SHP77 treated with DMSO at 0.1 percent for 48 hours (cell line): ENCODE measurements at regions not wholly inside any gene's neighbourhood (a gene's known extent, or its start where the extent isn't known, plus 50 kb on each side); places are given as distances from the start of the nearest gene placed in this dataset.
A peak's percentile ranks its signal among the peaks of the same experiment; 100 is the strongest.
"Not testable (repeated sequence)": the region's sequence is repeated elsewhere in the genome, so short reads cannot be mapped to it uniquely, and the experiment has no call there.

Source experiments
- DNase-seq: peaks from one replicate; lab custom pipeline; 2025; lab: John Stamatoyannopoulos, UW

- DNase-seq: no peak
These were observed 1279.8 kb downstream of the EPHA7 start for GRCh38 chr6:92139601-92140000.

GRCh38 chr6:92132957-92133356, 1286.4 kb downstream of the EPHA7 start:
- no peak for DNase-seq

DNA sequence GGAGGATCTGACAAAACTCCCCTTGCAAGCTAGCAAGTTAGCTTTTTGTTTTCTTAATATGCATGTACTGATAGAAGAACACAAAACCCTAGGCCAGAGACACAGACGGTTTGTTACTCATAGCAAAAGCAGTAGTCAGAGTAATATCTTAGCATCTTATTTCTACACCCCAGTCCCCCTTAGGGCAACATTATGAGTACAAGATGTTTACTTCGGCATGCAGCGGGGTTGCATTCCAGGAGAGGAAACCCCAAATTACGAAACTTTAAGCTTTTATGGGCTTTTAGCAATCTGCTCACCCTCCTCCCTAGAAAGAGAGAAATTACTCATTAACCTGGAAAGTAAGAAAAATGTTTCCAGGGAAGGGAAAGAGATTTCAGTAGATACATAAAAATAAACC, 1286.9 kb downstream of the EPHA7 start:
- DNase-seq: no peak

GRCh38 chr6:92130944-92131343, 1288.4 kb downstream of the EPHA7 start:
- no peak for DNase-seq

- no peak for DNase-seq
These were observed 1292.4 kb downstream of the EPHA7 start for GRCh38 chr6:92126983-92127382.

DNA sequence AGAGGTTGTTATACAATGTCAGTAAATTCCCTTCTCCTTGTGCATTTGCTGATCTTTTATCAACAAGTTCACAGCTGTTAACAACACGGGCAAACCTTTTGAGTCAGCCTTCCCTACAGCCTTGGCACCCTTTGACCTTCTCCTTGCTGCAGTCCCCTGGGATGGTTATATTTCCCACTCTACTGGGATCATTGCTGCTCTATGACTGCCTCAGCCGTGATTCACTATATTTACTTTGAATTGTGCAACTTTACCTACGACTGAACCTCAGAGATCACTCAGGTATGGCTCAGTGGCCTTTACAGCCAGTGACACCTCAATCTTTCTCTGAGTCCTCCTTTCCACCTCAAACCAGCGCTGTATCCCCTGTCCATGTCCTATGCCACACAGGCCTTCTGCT, 1293.3 kb downstream of the EPHA7 start:
- DNase-seq: no peak

- DNase-seq: no peak
These were observed 1293.7 kb downstream of the EPHA7 start for GRCh38 chr6:92125681-92126080.

DNA sequence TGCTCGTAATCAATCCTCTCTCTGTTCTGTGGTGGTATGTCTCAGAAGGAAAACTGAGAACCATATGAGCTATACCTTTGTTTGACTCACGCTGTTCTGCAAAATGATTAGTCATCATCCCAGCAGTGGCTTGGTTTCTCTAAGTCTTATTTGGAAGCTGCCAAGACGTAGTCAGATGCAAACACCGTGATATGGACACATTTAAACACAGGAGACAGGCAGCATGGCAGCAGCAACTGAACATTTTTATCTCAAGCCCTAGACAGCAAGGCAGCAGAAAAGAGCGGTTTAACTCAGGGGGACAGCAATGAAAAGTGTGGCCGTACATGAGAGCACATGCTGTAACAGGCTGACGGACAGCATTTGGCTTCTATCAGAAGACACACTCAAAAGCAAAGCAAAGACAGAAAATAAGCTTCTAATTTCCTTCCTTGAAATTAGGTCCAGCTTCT, 1295.1 kb downstream of the EPHA7 start:
- DNase-seq: no peak

GRCh38 chr6:92122746-92123145, 1296.6 kb downstream of the EPHA7 start:
- DNase-seq: no peak

- DNase-seq: no peak
These were observed 1298.1 kb downstream of the EPHA7 start for GRCh38 chr6:92121228-92121627.

- no peak for DNase-seq
These were observed 1301.6 kb downstream of the EPHA7 start for GRCh38 chr6:92117800-92118199.

GRCh38 chr6:92114797-92115196, 1304.6 kb downstream of the EPHA7 start:
- no peak for DNase-seq

DNA sequence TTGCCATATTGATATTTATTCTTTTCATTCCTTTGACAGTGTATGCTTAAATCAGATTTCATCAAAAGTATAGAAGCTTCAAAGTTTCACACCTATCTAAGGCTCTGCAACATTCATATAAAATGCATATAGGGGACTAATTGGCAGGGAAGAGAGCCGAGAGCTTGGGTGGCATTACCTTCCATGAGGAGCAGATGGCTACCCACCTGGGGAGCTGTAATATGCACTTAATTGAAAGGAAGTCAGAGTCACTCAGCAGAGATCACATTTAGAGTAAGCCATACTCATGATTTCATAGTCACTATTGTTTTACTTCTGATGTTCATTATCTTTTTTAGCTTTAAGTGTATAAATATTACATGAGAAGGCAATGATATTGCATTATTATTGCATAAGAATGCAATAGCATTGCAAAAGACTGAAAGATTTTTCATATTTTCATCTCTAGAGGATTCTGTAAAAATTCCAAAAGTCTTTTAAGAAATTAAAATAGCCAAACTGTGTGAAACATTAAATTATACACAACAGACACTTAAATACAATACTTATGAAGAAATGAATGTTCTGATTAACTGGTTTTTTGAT, 1305.2 kb downstream of the EPHA7 start:
- DNase-seq: no peak

- DNase-seq: no peak
These were observed 1308.0 kb downstream of the EPHA7 start for GRCh38 chr6:92111386-92111785.

GRCh38 chr6:92110403-92110802, 1309.0 kb downstream of the EPHA7 start:
- peak; percentile 94 for DNase-seq

GRCh38 chr6:92109956-92110355, 1309.4 kb downstream of the EPHA7 start:
- DNase-seq: no peak

GRCh38 chr6:92109256-92109655, 1310.1 kb downstream of the EPHA7 start:
- DNase-seq: no peak

GRCh38 chr6:92086750-92087149, 1332.6 kb downstream of the EPHA7 start:
- no peak for DNase-seq

- DNase-seq: not testable (repeated sequence)
These were observed 1335.4 kb downstream of the EPHA7 start for GRCh38 chr6:92083914-92084313.

DNA sequence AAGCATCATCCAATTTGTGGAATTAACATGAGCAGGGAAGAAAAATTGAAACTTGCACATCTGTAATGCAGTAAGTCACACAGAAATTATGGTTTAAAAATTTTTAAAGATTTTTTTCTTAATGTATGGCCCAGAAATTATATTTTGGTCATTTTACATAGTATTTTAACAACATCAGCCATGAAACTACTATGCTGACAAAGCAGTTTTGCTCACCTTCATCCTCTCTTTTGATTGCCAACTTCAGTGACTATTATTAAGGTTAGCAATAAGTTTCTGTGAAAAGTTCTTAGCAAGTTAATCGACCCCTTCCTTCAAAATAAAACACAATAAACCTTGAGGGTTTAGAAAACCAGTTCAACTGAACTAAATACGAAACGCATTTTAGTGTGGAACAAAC, 1347.0 kb downstream of the EPHA7 start:
- DNase-seq: no peak

DNA sequence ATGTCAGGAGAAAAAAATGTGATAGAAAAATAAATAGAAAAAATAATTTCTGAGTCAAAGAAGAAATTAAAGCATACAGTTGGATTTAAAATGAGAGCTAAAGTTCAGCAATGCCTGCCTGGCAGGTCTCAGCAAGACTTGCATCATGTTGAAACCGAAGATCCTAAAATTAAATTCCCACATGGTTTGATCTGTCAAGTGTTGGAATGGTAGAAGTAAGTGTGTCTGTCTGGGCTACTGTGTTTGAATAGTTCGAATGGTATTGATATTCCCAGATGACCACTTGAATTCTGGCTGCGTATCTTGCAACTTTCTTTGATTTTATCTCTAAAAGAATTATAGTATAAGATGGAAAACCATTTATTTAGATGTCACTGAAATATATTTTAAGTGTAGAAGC, 1349.6 kb downstream of the EPHA7 start:
- DNase-seq: no peak

GRCh38 chr6:92052513-92052912, 1366.8 kb downstream of the EPHA7 start:
- DNase-seq: no peak

DNA sequence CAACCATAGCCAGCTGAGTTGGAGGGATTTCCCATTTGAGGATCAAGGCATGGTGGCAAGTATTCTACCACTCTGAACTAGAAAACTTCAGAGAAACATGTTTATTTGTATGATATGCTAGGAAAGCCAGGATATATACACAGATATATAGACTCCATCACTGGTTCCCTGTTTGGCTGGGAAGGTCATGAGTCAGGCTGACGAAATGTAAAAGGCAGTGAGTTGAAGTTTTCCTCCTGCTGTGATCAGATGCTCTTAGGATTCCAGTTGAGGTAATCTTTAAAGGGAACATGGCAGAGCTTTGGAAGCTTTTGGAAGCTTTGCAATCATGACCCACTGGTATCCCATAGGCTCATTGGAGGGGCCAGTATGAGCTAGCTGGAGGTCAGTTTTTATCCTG, 1369.1 kb downstream of the EPHA7 start:
- no peak for DNase-seq

DNA sequence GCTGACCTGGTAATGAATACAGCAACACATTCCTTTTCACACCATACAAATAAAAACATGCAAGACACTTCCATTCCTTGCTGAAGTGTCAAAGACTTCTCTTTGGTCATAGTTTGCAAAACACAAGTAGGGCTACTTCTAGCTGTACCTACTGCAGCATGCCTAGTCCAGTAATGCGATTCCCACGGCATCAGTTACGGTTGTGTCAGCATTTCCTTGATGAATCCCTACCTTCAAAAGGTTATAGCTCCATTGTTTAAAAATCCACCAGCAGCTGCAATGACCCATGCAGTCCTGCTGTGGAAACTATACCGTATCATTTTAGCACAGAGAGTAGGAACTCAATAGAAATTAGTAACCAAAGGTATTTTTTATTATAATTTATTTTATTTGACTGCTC, 1371.5 kb downstream of the EPHA7 start:
- DNase-seq: peak; percentile 68
